ENCODE measurements at regions not wholly inside any gene's neighbourhood (a gene's known extent, or its start where the extent isn't known, plus 50 kb on each side); places are given as distances from the start of the nearest gene placed in this dataset.

GRCh38 chr10:130575756-130576285 is 439.6 kb downstream of the GLRX3 start:
- DNase-seq: no peak

GRCh38 chr10:130576427-130576826 is 440.2 kb downstream of the GLRX3 start:
- no peak for DNase-seq

GRCh38 chr10:130577039-130577438 is 440.8 kb downstream of the GLRX3 start:
- DNase-seq: no peak

GRCh38 chr10:130578532-130579289 is 442.5 kb downstream of the GLRX3 start:
- no peak for DNase-seq

- DNase-seq: no peak
These were observed 443.7 kb downstream of the GLRX3 start for GRCh38 chr10:130579913-130580312.

GRCh38 chr10:130580975-130581374 is 444.8 kb downstream of the GLRX3 start:
- no peak for DNase-seq

- DNase-seq: no peak
These were observed 451.5 kb downstream of the GLRX3 start for GRCh38 chr10:130587718-130588117.

- no peak for DNase-seq
These were observed 469.8 kb downstream of the GLRX3 start for GRCh38 chr10:130606001-130606405.

- DNase-seq: no peak
These were observed 471.2 kb downstream of the GLRX3 start for GRCh38 chr10:130607366-130607765.

- DNase-seq: no peak
These were observed 475.0 kb downstream of the GLRX3 start for GRCh38 chr10:130611239-130611638.

- DNase-seq: no peak
These were observed 479.3 kb downstream of the GLRX3 start for GRCh38 chr10:130615457-130615856.

GRCh38 chr10:130617985-130618384 is 481.8 kb downstream of the GLRX3 start:
- DNase-seq: no peak

GRCh38 chr10:130618647-130619046 is 482.5 kb downstream of the GLRX3 start:
- no peak for DNase-seq

GRCh38 chr10:130621231-130621775 is 485.1 kb downstream of the GLRX3 start:
- no peak for DNase-seq

- no peak for DNase-seq
These were observed 487.6 kb downstream of the GLRX3 start for GRCh38 chr10:130623680-130624267.

GRCh38 chr10:130627346-130628045 is 491.3 kb downstream of the GLRX3 start:
- no peak for DNase-seq

GRCh38 chr10:130630135-130630534 is 493.9 kb downstream of the GLRX3 start:
- DNase-seq: no peak

GRCh38 chr10:130631142-130632096 is 495.2 kb downstream of the GLRX3 start:
- peak; percentile 59 to 74 for DNase-seq

- no peak for DNase-seq
These were observed 498.6 kb downstream of the GLRX3 start for GRCh38 chr10:130634816-130635215.

- DNase-seq: no peak
These were observed 499.3 kb downstream of the GLRX3 start for GRCh38 chr10:130635528-130635927.

GRCh38 chr10:130636313-130636930 is 500.2 kb downstream of the GLRX3 start:
- DNase-seq: no peak

Measured in Kasumi-1 (cell line).